Astrocyte (in vitro differentiated cells and primary cell): ENCODE measurements at regions not wholly inside any gene's neighbourhood (a gene's known extent, or its start where the extent isn't known, plus 50 kb on each side); places are given as distances from the start of the nearest gene placed in this dataset.

Experiments used
- DNase-seq: peaks from one replicate; pipeline ENCODE4 v3.0.0-alpha.2; 2010; ENCODE audit warnings: low read depth
- FAIRE-seq: peaks from 2 replicates; lab custom pipeline; 2011; peaks lifted over from hg19 to GRCh38; lab: Jason Lieb, UNC
- H2AFZ ChIP-seq: 2 replicates; pipeline ENCODE4 v1.6.0; 2012; ENCODE audit warnings: low read depth, low read length, inconsistent platforms
- H3K27ac ChIP-seq: 2 replicates; pipeline ENCODE4 v1.5.1; 2011; ENCODE audit warnings: low read depth, low read length, inconsistent platforms
- H3K27me3 ChIP-seq: 2 replicates; pipeline ENCODE4 v1.6.0; 2011; ENCODE audit warnings: low read length, inconsistent platforms; ENCODE audit not compliant: insufficient read depth
- H3K36me3 ChIP-seq: 2 replicates; pipeline ENCODE4 v1.5.1; 2011; ENCODE audit warnings: low read length, inconsistent platforms; ENCODE audit not compliant: insufficient read depth
- H3K4me1 ChIP-seq: 2 replicates; pipeline ENCODE4 v1.5.1; 2011; ENCODE audit warnings: low read length, inconsistent platforms; ENCODE audit not compliant: insufficient read depth
- H3K4me2 ChIP-seq: 2 replicates; pipeline ENCODE4 v1.6.0; 2012; ENCODE audit warnings: low read length, inconsistent platforms
- H3K4me3 ChIP-seq: 2 replicates; pipeline ENCODE4 v1.5.1; 2011; ENCODE audit warnings: low read depth, mild to moderate bottlenecking, low read length, inconsistent platforms; ENCODE audit not compliant: insufficient read depth
- H3K79me2 ChIP-seq: 2 replicates; pipeline ENCODE4 v1.6.0; 2012; ENCODE audit warnings: mild to moderate bottlenecking, low read length, inconsistent platforms; ENCODE audit not compliant: insufficient read depth
- H3K9ac ChIP-seq: 2 replicates; pipeline ENCODE4 v1.6.0; 2012; ENCODE audit warnings: mild to moderate bottlenecking, low read length, inconsistent platforms
- H3K9me3 ChIP-seq: 2 replicates; pipeline ENCODE4 v1.5.1; 2012; ENCODE audit warnings: low read depth, mild to moderate bottlenecking, low read length, inconsistent platforms; ENCODE audit not compliant: insufficient read depth
- H4K20me1 ChIP-seq: 2 replicates; pipeline ENCODE4 v1.6.0; 2012; ENCODE audit warnings: low read length, inconsistent platforms; ENCODE audit not compliant: insufficient read depth
- H3K27ac Mint-ChIP-seq: one replicate; pipeline ENCODE4 v1.8.0; 2021; ENCODE audit warnings: mild to moderate bottlenecking, mixed read lengths; ENCODE audit not compliant: unreplicated experiment
- H3K27me3 Mint-ChIP-seq: one replicate; pipeline ENCODE4 v1.8.0; 2021; ENCODE audit warnings: low read depth, mixed read lengths; ENCODE audit not compliant: unreplicated experiment
- H3K36me3 Mint-ChIP-seq: one replicate; pipeline ENCODE4 v1.8.0; 2021; ENCODE audit warnings: low read depth, mixed read lengths; ENCODE audit not compliant: unreplicated experiment
- H3K4me1 Mint-ChIP-seq: one replicate; pipeline ENCODE4 v1.8.0; 2021; ENCODE audit warnings: low read depth, mixed read lengths; ENCODE audit not compliant: unreplicated experiment
- H3K4me3 Mint-ChIP-seq: one replicate; pipeline ENCODE4 v1.8.0; 2021; ENCODE audit warnings: mild to moderate bottlenecking, moderate library complexity, mixed read lengths; ENCODE audit not compliant: unreplicated experiment
- H3K9me3 Mint-ChIP-seq: one replicate; pipeline ENCODE4 v1.8.0; 2021; ENCODE audit warnings: mild to moderate bottlenecking, mixed read lengths; ENCODE audit not compliant: unreplicated experiment
- EZH2 ChIP-seq: IDR thresholded peaks from 2 replicates; pipeline ENCODE4 v1.6.1; 2012; ENCODE audit warnings: mild to moderate bottlenecking, low read length, inconsistent platforms; ENCODE audit not compliant: insufficient read depth
- TF ChIP-seq, protein P1 (sequence below): IDR thresholded peaks from 2 replicates; pipeline ENCODE4 v1.5.1; 2011; ENCODE audit warnings: low read depth, mild to moderate bottlenecking, inconsistent platforms, low read length, moderate library complexity; ENCODE audit not compliant: insufficient read depth

DNA sequence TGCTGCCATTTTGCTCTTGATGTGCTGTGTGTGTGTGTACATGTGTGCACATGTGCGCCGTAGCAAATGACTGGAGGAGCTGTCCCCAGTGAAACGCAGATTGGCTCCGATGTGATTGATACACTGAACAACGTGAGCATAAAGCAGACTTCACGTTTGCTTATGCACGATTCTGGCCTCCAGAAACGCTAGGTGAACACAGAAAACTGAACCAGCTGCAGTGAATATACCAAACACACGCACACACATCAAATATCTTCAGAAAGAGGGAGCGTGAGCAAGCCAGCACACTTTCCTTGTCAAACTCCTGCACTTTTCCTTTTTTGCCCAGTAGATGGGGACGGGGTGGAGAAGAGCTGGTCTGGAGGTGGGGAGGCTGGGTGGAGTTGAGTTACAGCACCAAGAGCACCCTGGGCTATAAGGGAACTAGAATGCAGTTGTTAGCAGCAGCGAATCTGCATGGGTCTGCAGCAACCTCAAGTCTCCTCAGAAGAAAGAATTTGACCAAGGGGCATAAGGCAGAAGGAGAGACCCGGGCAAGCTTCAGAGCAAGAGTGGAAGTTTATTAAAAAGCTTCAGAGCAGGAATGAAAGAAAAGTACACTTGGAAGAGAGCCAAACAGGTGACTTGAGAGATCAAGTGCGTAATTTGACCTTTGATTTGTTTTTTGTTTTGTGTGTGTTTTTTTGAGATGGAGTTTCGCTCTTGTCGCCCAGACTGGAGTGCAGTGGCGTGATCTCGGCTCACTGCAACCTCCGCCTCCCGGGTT is 77.8 kb upstream of the CADM1 start:
- Histone ChIP-seq H4K20me1 (no peaks in the 10 kb centered on the region), H3K4me1 (no peaks in the 10 kb centered on the region), H2AFZ (no peak overlapping the region), H3K27ac (no peak overlapping the region), H3K27me3 (peaks cover 2% of the 10 kb centered on the region), H3K9ac (no peak overlapping the region), H3K9me3 (no peaks in the 10 kb centered on the region), H3K4me2 (no peak overlapping the region), H3K79me2 (no peaks in the 10 kb centered on the region), H3K4me3 (no peak overlapping the region), H3K36me3 (no peaks in the 10 kb centered on the region)
- Mint-ChIP-seq H3K36me3 (no peaks in the 10 kb centered on the region), H3K27ac (no peak overlapping the region), H3K27me3 (peaks cover 8% of the 10 kb centered on the region), H3K4me1 (peaks cover 28% of the 10 kb centered on the region), H3K9me3 (peaks cover 4% of the 10 kb centered on the region), H3K4me3 (no peak overlapping the region)
- FAIRE-seq, result no peak
- TF ChIP-seq EZH2, result no peak
- TF ChIP-seq, protein P1, sequence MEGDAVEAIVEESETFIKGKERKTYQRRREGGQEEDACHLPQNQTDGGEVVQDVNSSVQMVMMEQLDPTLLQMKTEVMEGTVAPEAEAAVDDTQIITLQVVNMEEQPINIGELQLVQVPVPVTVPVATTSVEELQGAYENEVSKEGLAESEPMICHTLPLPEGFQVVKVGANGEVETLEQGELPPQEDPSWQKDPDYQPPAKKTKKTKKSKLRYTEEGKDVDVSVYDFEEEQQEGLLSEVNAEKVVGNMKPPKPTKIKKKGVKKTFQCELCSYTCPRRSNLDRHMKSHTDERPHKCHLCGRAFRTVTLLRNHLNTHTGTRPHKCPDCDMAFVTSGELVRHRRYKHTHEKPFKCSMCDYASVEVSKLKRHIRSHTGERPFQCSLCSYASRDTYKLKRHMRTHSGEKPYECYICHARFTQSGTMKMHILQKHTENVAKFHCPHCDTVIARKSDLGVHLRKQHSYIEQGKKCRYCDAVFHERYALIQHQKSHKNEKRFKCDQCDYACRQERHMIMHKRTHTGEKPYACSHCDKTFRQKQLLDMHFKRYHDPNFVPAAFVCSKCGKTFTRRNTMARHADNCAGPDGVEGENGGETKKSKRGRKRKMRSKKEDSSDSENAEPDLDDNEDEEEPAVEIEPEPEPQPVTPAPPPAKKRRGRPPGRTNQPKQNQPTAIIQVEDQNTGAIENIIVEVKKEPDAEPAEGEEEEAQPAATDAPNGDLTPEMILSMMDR, result no peak
- peak; percentile 18 for DNase-seq

DNA sequence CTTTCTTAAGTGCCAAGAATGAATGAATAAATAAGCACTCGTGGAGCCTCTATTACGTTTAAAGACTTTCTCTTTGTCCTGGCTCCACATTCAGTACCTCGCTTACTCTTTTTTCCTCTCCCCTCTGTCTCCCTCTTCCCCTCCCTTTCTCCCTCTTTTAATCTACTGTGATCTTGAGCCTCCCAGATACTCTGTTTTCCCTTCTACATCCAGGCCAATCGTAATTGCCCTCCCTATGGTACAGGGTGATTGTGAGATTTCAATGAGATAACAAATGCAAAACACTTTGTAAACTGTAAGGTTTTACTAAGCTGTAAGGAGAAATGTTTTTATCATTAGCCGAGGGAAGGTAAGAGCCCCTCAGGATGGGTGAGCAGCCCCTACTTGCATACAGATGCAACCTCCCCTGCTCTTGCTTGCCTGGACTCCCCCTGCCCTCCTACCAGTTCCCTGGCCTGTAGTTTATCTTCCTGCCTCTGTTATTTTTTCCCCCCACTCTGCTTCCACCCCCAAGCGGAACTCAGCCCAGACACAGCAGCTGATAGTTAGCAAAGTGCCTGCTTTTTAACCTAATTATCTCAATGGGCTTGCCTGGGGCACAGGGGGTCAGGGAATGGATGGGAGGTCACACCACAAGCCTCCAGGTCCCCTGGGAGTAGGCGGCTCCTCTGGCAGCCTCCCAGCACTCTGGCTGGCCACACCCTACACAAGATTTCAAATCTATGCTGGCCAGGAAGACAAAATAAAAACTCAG is 76.9 kb upstream of the CADM1 start:
- Histone ChIP-seq H4K20me1 (no peaks in the 10 kb centered on the region), H3K9me3 (no peaks in the 10 kb centered on the region), H3K79me2 (no peaks in the 10 kb centered on the region), H2AFZ (no peak overlapping the region), H3K27me3 (peaks cover 2% of the 10 kb centered on the region), H3K27ac (no peak overlapping the region), H3K36me3 (no peaks in the 10 kb centered on the region), H3K9ac (no peak overlapping the region), H3K4me2 (peak overlapping the region; percentile 45), H3K4me1 (no peaks in the 10 kb centered on the region), H3K4me3 (no peak overlapping the region)
- peak; percentile 27 for DNase-seq
- H3K4me1 Mint-ChIP-seq, result peaks cover 28% of the 10 kb centered on the region
- FAIRE-seq, result no peak
- peak overlapping the region; percentile 34 for H3K27ac Mint-ChIP-seq
- no peak overlapping the region for H3K4me3 Mint-ChIP-seq
- H3K36me3 Mint-ChIP-seq, result no peaks in the 10 kb centered on the region
- no peaks in the 10 kb centered on the region for H3K9me3 Mint-ChIP-seq
- H3K27me3 Mint-ChIP-seq, result peaks cover 8% of the 10 kb centered on the region
- TF ChIP-seq, protein P1, result no peak
- TF ChIP-seq EZH2, result no peak

DNA sequence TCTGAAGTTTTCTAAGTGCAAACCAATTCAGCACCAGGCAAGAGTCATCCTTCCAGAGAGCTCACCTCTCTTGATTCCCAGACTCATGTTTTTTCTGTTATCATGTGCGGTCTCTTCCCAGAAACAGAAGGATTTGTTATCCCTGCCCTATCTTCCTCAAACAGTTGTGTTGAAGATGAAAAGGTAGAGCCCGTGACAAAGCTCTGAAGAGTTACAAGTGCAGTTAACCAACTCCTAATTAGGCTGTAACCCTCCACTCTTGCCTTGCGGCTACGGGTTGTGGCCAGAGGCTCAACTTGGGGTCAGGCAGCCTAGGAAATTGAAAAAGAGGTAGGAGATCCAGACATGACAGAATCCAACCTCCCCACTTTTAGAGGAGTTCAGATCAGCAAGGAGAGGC is 76.2 kb upstream of the CADM1 start:
- TF ChIP-seq, protein P1, result no peak
- no peak for TF ChIP-seq EZH2
- Histone ChIP-seq H2AFZ (no peak overlapping the region), H4K20me1 (no peaks in the 10 kb centered on the region), H3K27ac (no peak overlapping the region), H3K27me3 (peaks cover 2% of the 10 kb centered on the region), H3K36me3 (no peaks in the 10 kb centered on the region), H3K79me2 (no peaks in the 10 kb centered on the region), H3K4me2 (no peak overlapping the region), H3K4me3 (no peak overlapping the region), H3K9ac (no peak overlapping the region), H3K9me3 (no peaks in the 10 kb centered on the region), H3K4me1 (no peaks in the 10 kb centered on the region)
- H3K9me3 Mint-ChIP-seq, result peaks cover under 1% of the 10 kb centered on the region
- H3K36me3 Mint-ChIP-seq, result no peaks in the 10 kb centered on the region
- no peak for FAIRE-seq
- no peak for DNase-seq
- peaks cover 8% of the 10 kb centered on the region for H3K27me3 Mint-ChIP-seq
- H3K4me3 Mint-ChIP-seq, result no peak overlapping the region
- H3K27ac Mint-ChIP-seq, result no peak overlapping the region
- H3K4me1 Mint-ChIP-seq, result peaks cover 28% of the 10 kb centered on the region
